Adipocyte (in vitro differentiated cells): ENCODE measurements at regions not wholly inside any gene's neighbourhood (a gene's known extent, or its start where the extent isn't known, plus 50 kb on each side); places are given as distances from the start of the nearest gene placed in this dataset.

Experiments
- DNase-seq: peaks from one replicate; pipeline ENCODE4 v3.0.0-alpha.2; 2015; ENCODE audit warnings: low read depth
- H3K27me3 ChIP-seq: replicated peaks from 2 replicates; pipeline ENCODE4 v1.7.0; 2013; ENCODE audit warnings: mild to moderate bottlenecking, low read length, moderate library complexity; ENCODE audit not compliant: control insufficient read depth, insufficient read depth
- H3K36me3 ChIP-seq: 2 replicates; pipeline ENCODE4 v1.7.0; 2013; ENCODE audit warnings: low read length, mild to moderate bottlenecking, moderate library complexity; ENCODE audit not compliant: control insufficient read depth, insufficient read depth, severe bottlenecking
- H3K4me1 ChIP-seq: 2 replicates; pipeline ENCODE4 v1.7.0; 2013; ENCODE audit warnings: mild to moderate bottlenecking, low read length, moderate library complexity; ENCODE audit not compliant: control insufficient read depth, insufficient read depth
- H3K4me3 ChIP-seq: 2 replicates; pipeline ENCODE4 v1.7.0; 2013; ENCODE audit warnings: mild to moderate bottlenecking, low read length, moderate library complexity
- H3K9ac ChIP-seq: 2 replicates; pipeline ENCODE4 v1.7.0; 2013; ENCODE audit warnings: mild to moderate bottlenecking, low read length, moderate library complexity
- H3K9me3 ChIP-seq: 2 replicates; pipeline ENCODE4 v1.7.0; 2013; ENCODE audit warnings: mild to moderate bottlenecking, low read length, moderate library complexity; ENCODE audit not compliant: control insufficient read depth

GRCh38 chr3:40618158-40618557, 93.4 kb downstream of the ZNF621 start:
- Histone ChIP-seq H3K36me3 (no peaks in the 10 kb centered on the region), H3K9ac (no peak overlapping the region), H3K4me1 (no peaks in the 10 kb centered on the region), H3K9me3 (peaks cover 3% of the 10 kb centered on the region), H3K27me3 (peaks cover 19% of the 10 kb centered on the region), H3K4me3 (no peak overlapping the region)
- DNase-seq, result no peak

DNA sequence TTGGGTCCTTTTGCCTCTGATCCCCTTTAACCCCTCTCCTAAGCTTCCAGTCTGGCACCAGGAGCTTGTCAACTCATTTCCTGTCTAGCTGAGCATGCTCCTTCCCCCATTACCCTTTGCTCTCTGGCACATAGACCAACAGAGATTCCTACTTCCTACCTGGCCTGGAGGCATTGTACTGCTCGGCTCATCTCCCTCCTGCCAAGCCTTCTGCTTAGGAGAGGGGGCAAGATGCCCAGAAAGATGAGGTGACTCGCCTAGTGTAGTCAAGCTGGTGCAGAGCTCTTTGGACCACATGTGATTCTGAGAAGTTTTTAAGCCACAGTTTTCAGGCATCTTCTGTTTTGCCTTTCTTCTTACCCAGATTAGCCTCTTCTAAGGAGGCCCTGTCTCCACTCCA, 95.4 kb downstream of the ZNF621 start:
- Histone ChIP-seq H3K36me3 (no peaks in the 10 kb centered on the region), H3K4me3 (no peak overlapping the region), H3K4me1 (no peaks in the 10 kb centered on the region), H3K27me3 (peaks cover 15% of the 10 kb centered on the region), H3K9me3 (peaks cover 23% of the 10 kb centered on the region), H3K9ac (no peak overlapping the region)
- no peak for DNase-seq

DNA sequence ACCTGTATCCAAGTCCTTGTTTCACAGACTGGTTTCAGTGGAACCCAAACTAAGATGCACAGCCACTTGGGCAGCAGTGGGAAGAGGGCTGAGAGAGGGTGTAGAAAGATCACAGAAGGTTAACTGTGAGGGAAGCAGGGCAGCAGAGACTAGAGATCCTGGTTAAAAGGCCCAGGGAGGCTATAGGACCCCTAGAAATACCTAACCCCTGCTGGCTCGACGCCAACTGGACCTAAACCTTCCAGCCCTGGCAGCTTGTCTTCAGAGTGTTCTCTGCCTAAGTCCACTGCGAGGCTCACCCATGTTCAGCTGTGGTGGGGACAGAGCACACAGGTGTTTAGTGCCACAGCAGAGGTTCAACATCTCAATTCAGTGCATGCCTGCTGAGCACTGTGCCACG, 96.5 kb downstream of the ZNF621 start:
- no peak overlapping the region for H3K9ac ChIP-seq
- peaks cover 7% of the 10 kb centered on the region for H3K27me3 ChIP-seq
- DNase-seq, result no peak
- H3K36me3 ChIP-seq, result no peaks in the 10 kb centered on the region
- no peaks in the 10 kb centered on the region for H3K4me1 ChIP-seq
- H3K9me3 ChIP-seq, result peaks cover 30% of the 10 kb centered on the region
- no peak overlapping the region for H3K4me3 ChIP-seq

- no peak for DNase-seq
- H3K4me3 ChIP-seq, result no peak overlapping the region
- peaks cover 39% of the 10 kb centered on the region for H3K9me3 ChIP-seq
- H3K36me3 ChIP-seq, result no peaks in the 10 kb centered on the region
- H3K4me1 ChIP-seq, result no peaks in the 10 kb centered on the region
- H3K27me3 ChIP-seq, result no peaks in the 10 kb centered on the region
- no peak overlapping the region for H3K9ac ChIP-seq
Observed at GRCh38 chr3:40623567-40623966, 98.8 kb downstream of the ZNF621 start.

GRCh38 chr3:40624189-40624769, 99.5 kb downstream of the ZNF621 start:
- DNase-seq, result no peak
- Histone ChIP-seq H3K9ac (no peak overlapping the region), H3K4me1 (no peaks in the 10 kb centered on the region), H3K27me3 (no peaks in the 10 kb centered on the region), H3K9me3 (peaks cover 47% of the 10 kb centered on the region), H3K36me3 (no peaks in the 10 kb centered on the region), H3K4me3 (no peak overlapping the region)

DNA sequence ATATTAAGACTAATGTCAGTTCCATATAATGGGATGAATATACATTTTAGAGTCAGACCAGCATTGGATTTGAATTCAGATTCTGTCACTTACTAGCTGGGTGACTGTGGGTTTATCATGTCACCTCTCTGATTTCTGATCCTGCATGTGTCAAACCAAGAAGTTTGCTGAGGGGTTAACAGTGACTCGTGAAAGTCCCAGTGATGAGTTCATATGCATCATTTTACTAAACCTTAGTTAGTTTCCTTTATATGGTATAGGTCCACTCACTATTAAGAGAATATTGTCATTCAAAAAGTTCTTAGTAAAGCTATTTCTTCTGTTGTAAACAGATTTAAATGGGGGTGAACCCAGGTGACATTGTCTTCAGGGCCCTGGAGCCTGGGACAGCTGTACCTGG, 102.3 kb downstream of the ZNF621 start:
- no peak for DNase-seq
- no peak overlapping the region for H3K9ac ChIP-seq
- H3K4me3 ChIP-seq, result no peak overlapping the region
- no peaks in the 10 kb centered on the region for H3K27me3 ChIP-seq
- no peaks in the 10 kb centered on the region for H3K4me1 ChIP-seq
- H3K36me3 ChIP-seq, result no peaks in the 10 kb centered on the region
- H3K9me3 ChIP-seq, result peaks cover 49% of the 10 kb centered on the region

DNA sequence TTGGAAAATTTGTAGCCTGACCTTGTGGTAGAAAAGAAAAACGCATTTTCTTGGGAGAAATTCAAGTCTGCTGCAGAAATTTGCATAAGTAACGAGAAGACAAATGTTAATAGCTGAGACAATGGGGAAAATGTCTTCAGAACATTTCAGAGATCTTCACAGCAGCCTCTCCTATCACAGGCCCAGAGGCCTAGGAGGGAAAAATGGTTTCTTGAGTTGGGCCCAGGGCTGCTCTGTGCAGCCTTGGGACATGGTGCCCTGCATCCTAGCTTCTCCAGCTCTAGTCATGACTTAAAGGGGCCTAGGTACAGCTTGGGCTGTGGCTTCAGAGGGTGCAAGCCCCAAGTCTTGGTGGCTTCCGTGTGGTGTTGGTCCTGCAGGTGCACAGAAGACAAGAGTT, 104.2 kb downstream of the ZNF621 start:
- no peak for DNase-seq
- Histone ChIP-seq H3K4me3 (no peak overlapping the region), H3K27me3 (no peaks in the 10 kb centered on the region), H3K4me1 (no peaks in the 10 kb centered on the region), H3K9me3 (peaks cover 48% of the 10 kb centered on the region), H3K9ac (no peak overlapping the region), H3K36me3 (no peaks in the 10 kb centered on the region)

DNA sequence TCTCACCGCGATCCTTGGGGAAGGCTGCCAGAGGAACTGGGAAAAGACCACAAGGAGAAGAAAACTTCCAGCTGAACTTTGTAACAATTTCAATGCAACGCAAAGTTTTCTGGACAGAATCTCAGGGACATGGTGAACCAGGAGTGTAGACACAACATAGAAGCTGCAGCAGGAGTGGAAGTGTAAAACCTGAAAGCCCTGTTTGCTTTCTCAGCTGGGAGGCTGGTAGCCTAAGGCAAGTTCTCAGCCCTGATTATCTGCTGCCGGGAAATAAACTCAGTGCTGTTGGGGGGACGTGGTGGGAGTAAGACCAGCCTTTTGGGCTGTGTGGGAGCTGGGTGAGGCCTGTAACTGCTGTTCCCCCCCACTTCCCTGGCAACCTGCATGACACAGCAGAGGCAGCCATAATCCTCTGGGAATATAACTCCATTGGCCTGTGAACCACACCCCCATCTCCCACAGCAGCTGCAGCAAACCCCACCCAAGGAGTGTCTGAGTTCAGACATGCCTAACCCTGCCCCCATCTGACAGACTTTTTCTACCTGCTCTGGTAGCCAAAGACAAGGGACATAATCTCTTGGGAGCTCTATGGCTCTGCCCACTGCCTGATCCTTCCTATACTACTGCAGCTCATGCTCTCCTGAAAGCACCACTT, 106.7 kb downstream of the ZNF621 start:
- Histone ChIP-seq H3K36me3 (no peaks in the 10 kb centered on the region), H3K27me3 (no peaks in the 10 kb centered on the region), H3K4me3 (no peak overlapping the region), H3K4me1 (no peaks in the 10 kb centered on the region), H3K9ac (no peak overlapping the region), H3K9me3 (peaks cover 37% of the 10 kb centered on the region)
- DNase-seq, result no peak

GRCh38 chr3:40637906-40638305, 113.1 kb downstream of the ZNF621 start:
- Histone ChIP-seq H3K4me3 (no peak overlapping the region), H3K9ac (no peak overlapping the region), H3K36me3 (no peaks in the 10 kb centered on the region), H3K27me3 (peaks cover 8% of the 10 kb centered on the region), H3K9me3 (peaks cover 15% of the 10 kb centered on the region), H3K4me1 (no peaks in the 10 kb centered on the region)
- DNase-seq, result no peak

DNA sequence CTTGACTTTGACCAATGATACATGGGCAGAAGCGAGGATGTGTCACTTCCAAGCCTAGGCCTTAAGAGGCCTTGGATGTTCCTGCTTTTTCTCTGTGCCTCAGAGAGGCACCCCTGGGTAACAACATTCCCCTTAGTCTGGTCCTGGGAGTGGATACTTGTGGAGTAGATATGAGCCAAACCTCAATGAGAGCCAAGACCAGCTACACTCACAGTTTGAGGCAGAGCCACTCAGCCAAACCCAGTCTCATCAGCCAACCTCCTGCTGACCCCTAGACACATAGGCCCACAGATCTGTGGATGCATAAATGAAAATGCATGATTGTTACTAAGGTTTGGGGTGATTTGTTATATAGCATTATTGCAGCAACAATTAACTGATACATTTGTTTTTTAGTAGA, 114.2 kb downstream of the ZNF621 start:
- Histone ChIP-seq H3K4me1 (no peaks in the 10 kb centered on the region), H3K36me3 (no peaks in the 10 kb centered on the region), H3K9ac (no peak overlapping the region), H3K27me3 (peaks cover 16% of the 10 kb centered on the region), H3K4me3 (no peak overlapping the region), H3K9me3 (peaks cover 8% of the 10 kb centered on the region)
- DNase-seq, result no peak

- no peaks in the 10 kb centered on the region for H3K9me3 ChIP-seq
- no peak overlapping the region for H3K9ac ChIP-seq
- H3K4me1 ChIP-seq, result no peaks in the 10 kb centered on the region
- H3K27me3 ChIP-seq, result peaks cover 16% of the 10 kb centered on the region
- no peak for DNase-seq
- no peaks in the 10 kb centered on the region for H3K36me3 ChIP-seq
- no peak overlapping the region for H3K4me3 ChIP-seq
Observed at GRCh38 chr3:40642812-40643211, 118.1 kb downstream of the ZNF621 start.

DNA sequence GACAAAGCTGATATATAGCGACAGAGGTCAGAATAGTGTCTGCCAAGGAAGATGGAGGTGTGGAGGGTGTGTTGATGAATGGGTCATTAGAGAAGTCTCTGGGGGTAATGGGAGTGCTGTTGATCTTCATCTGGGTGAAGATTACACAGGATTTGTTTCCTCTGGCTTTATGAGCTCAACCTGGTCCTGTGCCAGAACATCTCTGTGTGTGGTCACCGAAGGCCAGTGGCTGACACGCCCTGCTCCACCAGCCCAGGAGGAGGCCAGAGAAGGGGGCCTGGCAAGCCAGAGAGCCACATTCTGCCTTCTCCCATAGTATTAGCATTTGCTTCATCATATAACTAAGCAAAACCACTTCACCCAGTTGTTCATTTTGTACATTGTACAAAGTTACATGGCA, 121.1 kb downstream of the ZNF621 start:
- H3K27me3 ChIP-seq, result peaks cover 16% of the 10 kb centered on the region
- no peak for DNase-seq
- no peak overlapping the region for H3K9ac ChIP-seq
- H3K36me3 ChIP-seq, result no peaks in the 10 kb centered on the region
- peaks cover 3% of the 10 kb centered on the region for H3K9me3 ChIP-seq
- H3K4me3 ChIP-seq, result no peak overlapping the region
- H3K4me1 ChIP-seq, result no peaks in the 10 kb centered on the region
